ENCODE measurements at regions not wholly inside any gene's neighbourhood (a gene's known extent, or its start where the extent isn't known, plus 50 kb on each side); places are given as distances from the start of the nearest gene placed in this dataset.

GRCh38 chr4:180493299-180493698 is 1749.9 kb upstream of the TENM3 start:
- CTCF ChIA-PET: no interaction called here
- WGBS (ENCODE audit: insufficient coverage, insufficient replicate concordance, low lambda C conversion rate, missing lambda C conversion rate): 20% methylated on average over 3 of the region's 3 CpGs
- Histone ChIP-seq H3K79me2 (ENCODE audit: control insufficient read depth, insufficient read depth, low read length) (no peaks in the 10 kb centered on the region), H3K27me3 (replicated peaks in 1 of 2; ENCODE audit: control insufficient read depth in 2 of 2, insufficient read depth in 2 of 2, low read length in 1 of 2) (no peaks in the 10 kb centered on the region), H4K20me1 (ENCODE audit: control insufficient read depth, insufficient read depth) (no peaks in the 10 kb centered on the region), H2AFZ (ENCODE audit: control insufficient read depth, low read depth, low read length) (no peak overlapping the region), H3K4me1 (ENCODE audit: control insufficient read depth, insufficient read depth, low read length) (no peaks in the 10 kb centered on the region), H3K4me2 (ENCODE audit: control insufficient read depth, insufficient read depth) (no peak overlapping the region), H3K27ac (ENCODE audit: control insufficient read depth, insufficient read depth) (no peak overlapping the region), H3K36me3 (ENCODE audit: control insufficient read depth in 2 of 2, insufficient read depth in 2 of 2, low read length in 1 of 2) (no peaks in the 10 kb centered on the region), H3K4me3 (no peak overlapping the region), H3K9me3 (replicated peaks; ENCODE audit: control insufficient read depth, insufficient read depth, low read length) (no peaks in the 10 kb centered on the region), H3K9ac (ENCODE audit: control insufficient read depth, insufficient read depth, low read length) (no peak overlapping the region)
- RAD21 ChIA-PET (ENCODE audit: unreplicated experiment): no interaction called here
- no TSS peak for BruUV-seq (replicated peaks)
- DNase-seq (ENCODE audit: low read depth, low spot score) (no peak), FAIRE-seq (no peak), ATAC-seq (no peak)
- POLR2A ChIA-PET: no interaction called here
- SMC1A ChIA-PET (ENCODE audit: uncharacterized antibody, unreplicated experiment): no interaction called here
- intact Hi-C loops (cut with micrococcal nuclease; ENCODE audit: unreplicated experiment) (no loop called here), in situ Hi-C loops (cut with MboI) (no loop called here)
- TF ChIP-seq RFX5 (IDR thresholded peaks at IDR 0.05; ENCODE audit: low read depth, low read length): no peak
- TF ChIP-seq KLF5 (IDR thresholded peaks at IDR 0.05; ENCODE audit: partially characterized antibody): no peak
- no peak for TF ChIP-seq LARP7 (IDR thresholded peaks at IDR 0.05)
- no peak for TF ChIP-seq SREBF1 (IDR thresholded peaks at IDR 0.05; ENCODE audit: low read length)
- no peak for TF ChIP-seq FOS (IDR thresholded peaks at IDR 0.05; ENCODE audit: borderline replicate concordance, extremely low read depth, insufficient read length)
- TF ChIP-seq SMC3 (IDR thresholded peaks at IDR 0.05; ENCODE audit: borderline replicate concordance, low read length): no peak
- no peak for TF ChIP-seq JUND (IDR thresholded peaks at IDR 0.05; ENCODE audit: low read depth, low read length)
- no peak for TF ChIP-seq SKIL (IDR thresholded peaks at IDR 0.05; ENCODE audit: low read depth, poor library complexity, severe bottlenecking)
- TF ChIP-seq CUX1 (IDR thresholded peaks at IDR 0.05; ENCODE audit: insufficient replicate concordance, low read depth, low read length): no peak
- TF ChIP-seq GATAD2B (conservative IDR thresholded peaks at IDR 0.05; ENCODE audit: low read depth): no peak
- TF ChIP-seq E2F4 (IDR thresholded peaks at IDR 0.05; ENCODE audit: low read depth, low read length): no peak

Data from GM12878 (cell line).